ENCODE measurements at regions not wholly inside any gene's neighbourhood (a gene's known extent, or its start where the extent isn't known, plus 50 kb on each side); places are given as distances from the start of the nearest gene placed in this dataset.

- no peak for TF ChIP-seq ZNF512B (CRISPR knock-in tag; IDR thresholded peaks at IDR 0.05; ENCODE audit: borderline replicate concordance)
- no peak for TF ChIP-seq ZNF503 (CRISPR knock-in tag; IDR thresholded peaks at IDR 0.05)
- TF ChIP-seq ZNF713 (CRISPR knock-in tag; IDR thresholded peaks at IDR 0.05) = no peak
- TF ChIP-seq ZNF276 (CRISPR knock-in tag; IDR thresholded peaks at IDR 0.05; ENCODE audit: low read depth) = no peak
- TF ChIP-seq ZNF251 (CRISPR knock-in tag; IDR thresholded peaks at IDR 0.05) = no peak
- TF ChIP-seq ZNF629 (CRISPR knock-in tag; conservative IDR thresholded peaks at IDR 0.05) = no peak
- no peak for TF ChIP-seq TRIM22 (IDR thresholded peaks at IDR 0.05)
Measured at GRCh38 chr3:31254483-31254882, 278.2 kb upstream of the STT3B start (continued).

Measured in HepG2 (cell line).